GM23338 (cell line): ENCODE measurements at regions not wholly inside any gene's neighbourhood (a gene's known extent, or its start where the extent isn't known, plus 50 kb on each side); places are given as distances from the start of the nearest gene placed in this dataset.

Experiments used
- ATAC-seq: fragments of 200-7000 bp; cut with Tn5 transposase; 3 replicates; pipeline ENCODE4 v1.9.1; 2020
- DNase-seq: peaks from one replicate; pipeline ENCODE4 v3.0.0-alpha.2; 2015; ENCODE audit warnings: low spot score
- H2AFZ ChIP-seq: fragments of 200-600 bp; sonication (generic); 2 replicates; pipeline ENCODE4 v1.8.0; 2016; ENCODE audit warnings: antibody characterized with exemption, mild to moderate bottlenecking, moderate library complexity
- H3F3A ChIP-seq: fragments of 200-600 bp; sonication (generic); replicated peaks from 2 replicates; pipeline ENCODE4 v1.8.0; 2017; ENCODE audit warnings: antibody characterized with exemption, mixed run types, low read depth
- H3K27ac ChIP-seq: fragments of 200-600 bp; sonication (generic); 2 replicates; pipeline ENCODE4 v1.6.1; 2016; ENCODE audit warnings: low read depth
- H3K27me3 ChIP-seq: fragments of 200-600 bp; sonication (generic); 2 replicates; pipeline ENCODE4 v1.8.0; 2016; ENCODE audit warnings: mild to moderate bottlenecking, mixed run types, moderate library complexity; ENCODE audit not compliant: insufficient read depth
- H3K36me3 ChIP-seq: fragments of 200-600 bp; sonication (generic); 2 replicates; pipeline ENCODE4 v1.8.0; 2016; ENCODE audit warnings: mild to moderate bottlenecking; ENCODE audit not compliant: insufficient read depth
- H3K4me1 ChIP-seq: fragments of 200-600 bp; sonication (generic); 2 replicates; pipeline ENCODE4 v1.8.0; 2016; ENCODE audit warnings: mild to moderate bottlenecking, moderate library complexity; ENCODE audit not compliant: insufficient read depth
- H3K4me2 ChIP-seq: fragments of 200-600 bp; sonication (generic); 2 replicates; pipeline ENCODE4 v1.7.1; 2017; ENCODE audit warnings: mixed run types
- H3K4me3 ChIP-seq: fragments of 200-600 bp; sonication (generic); 2 replicates; pipeline ENCODE4 v1.6.1; 2016; ENCODE audit warnings: mixed run types
- H3K79me2 ChIP-seq: fragments of 200-600 bp; sonication (generic); replicated peaks from 2 replicates; pipeline ENCODE4 v1.8.0; 2017; ENCODE audit warnings: mild to moderate bottlenecking; ENCODE audit not compliant: insufficient read depth
- H3K9me2 ChIP-seq: fragments of 200-600 bp; sonication (generic); 2 replicates; pipeline ENCODE4 v1.8.0; 2017; ENCODE audit not compliant: insufficient read depth
- H4K20me1 ChIP-seq: fragments of 200-600 bp; sonication (generic); replicated peaks from 2 replicates; pipeline ENCODE4 v1.8.0; 2017; ENCODE audit warnings: mild to moderate bottlenecking; ENCODE audit not compliant: insufficient read depth
- H3K27ac Mint-ChIP-seq: 2 replicates; pipeline ENCODE4 v1.8.0; 2020; ENCODE audit warnings: inconsistent platforms, mild to moderate bottlenecking, moderate library complexity, mixed read lengths
- H3K27me3 Mint-ChIP-seq: 3 replicates; pipeline ENCODE4 v1.8.0; 2022; ENCODE audit warnings: low read depth, mild to moderate bottlenecking, moderate library complexity, mixed read lengths, inconsistent platforms; ENCODE audit not compliant: insufficient read depth, poor library complexity
- H3K36me3 Mint-ChIP-seq: 3 replicates; pipeline ENCODE4 v1.8.0; 2021; ENCODE audit warnings: low read depth, mild to moderate bottlenecking, inconsistent platforms, moderate library complexity, mixed read lengths
- H3K4me1 Mint-ChIP-seq: 3 replicates; pipeline ENCODE4 v1.8.0; 2020; ENCODE audit warnings: mild to moderate bottlenecking, inconsistent platforms, mixed read lengths
- H3K4me3 Mint-ChIP-seq: 3 replicates; pipeline ENCODE4 v1.8.0; 2021; ENCODE audit warnings: moderate library complexity, mild to moderate bottlenecking, inconsistent platforms, mixed read lengths
- H3K9me3 Mint-ChIP-seq: 3 replicates; pipeline ENCODE4 v1.8.0; 2020; ENCODE audit warnings: moderate library complexity, mild to moderate bottlenecking, inconsistent platforms, mixed read lengths
- EZH2 ChIP-seq: fragments of 200-600 bp; sonication (generic); IDR thresholded peaks from one replicate; pipeline ENCODE4 v1.8.0; 2017; ENCODE audit warnings: antibody characterized with exemption, mild to moderate bottlenecking, low read depth; ENCODE audit not compliant: unreplicated experiment
- POLR2AphosphoS5 ChIP-seq: IDR thresholded peaks from 2 replicates; pipeline ENCODE4 v1.6.1; 2016; ENCODE audit warnings: antibody characterized with exemption, low read depth
- REST ChIP-seq: IDR thresholded peaks from one replicate; pipeline ENCODE4 v1.6.1; 2018; ENCODE audit warnings: antibody characterized with exemption; ENCODE audit not compliant: unreplicated experiment
- STAT1 ChIP-seq: IDR thresholded peaks from one replicate; pipeline ENCODE4 v1.6.1; 2016; ENCODE audit warnings: antibody characterized with exemption; ENCODE audit not compliant: unreplicated experiment
- ZNF114 ChIP-seq: fragments of 250-450 bp; sonication (Bioruptor Pico); IDR thresholded peaks from 2 replicates; pipeline ENCODE4 v1.5.0; 2020; ENCODE audit warnings: mild to moderate bottlenecking, moderate library complexity
- ZNF331 ChIP-seq: fragments of 250-450 bp; sonication (Bioruptor Pico); IDR thresholded peaks from 2 replicates; pipeline ENCODE4 v1.5.0; 2020; ENCODE audit warnings: low read depth, mild to moderate bottlenecking, moderate library complexity
- ZNF462 ChIP-seq: fragments of 250-450 bp; sonication (Bioruptor Pico); IDR thresholded peaks from 2 replicates; pipeline ENCODE4 v1.5.0; 2020; ENCODE audit warnings: mild to moderate bottlenecking, moderate library complexity

GRCh38 chr6:140561701-140562100 is 1187.3 kb upstream of the CITED2 start (continued):
- no peak for TF ChIP-seq ZNF462 (CRISPR knock-in tag)
- TF ChIP-seq POLR2AphosphoS5 = no peak
- TF ChIP-seq ZNF114 = no peak
- no peak for TF ChIP-seq REST
- TF ChIP-seq EZH2 = no peak

- H3K4me2 ChIP-seq = no peak overlapping the region
- DNase-seq (no peak), ATAC-seq (no peak)
- peaks cover 7% of the 10 kb centered on the region; the same call in 1 of the 2 replicates for H3K9me2 ChIP-seq
- H3K27me3 Mint-ChIP-seq = no peaks in the 10 kb centered on the region
- no peaks in the 10 kb centered on the region for H4K20me1 ChIP-seq
- no peaks in the 10 kb centered on the region for H3F3A ChIP-seq
- no peaks in the 10 kb centered on the region for H3K27me3 ChIP-seq
- no peak overlapping the region for H3K4me3 ChIP-seq
- H3K79me2 ChIP-seq = no peaks in the 10 kb centered on the region
- no peaks in the 10 kb centered on the region for H3K9me3 Mint-ChIP-seq
- no peak overlapping the region for H3K27ac Mint-ChIP-seq
- H3K27ac ChIP-seq = no peak overlapping the region
- H3K4me3 Mint-ChIP-seq = no peak overlapping the region
- no peaks in the 10 kb centered on the region for H3K4me1 ChIP-seq
- no peaks in the 10 kb centered on the region for H3K36me3 Mint-ChIP-seq
- no peak overlapping the region for H2AFZ ChIP-seq
- no peaks in the 10 kb centered on the region for H3K4me1 Mint-ChIP-seq
- H3K36me3 ChIP-seq = no peaks in the 10 kb centered on the region
- TF ChIP-seq ZNF331 (CRISPR knock-in tag) (no peak), REST (no peak), STAT1 (no peak)
Observed at GRCh38 chr6:140560671-140561070, 1186.2 kb upstream of the CITED2 start.
